ENCODE measurements at regions not wholly inside any gene's neighbourhood (a gene's known extent, or its start where the extent isn't known, plus 50 kb on each side); places are given as distances from the start of the nearest gene placed in this dataset.

GRCh38 chrX:149280011-149280410 lies 225.1 kb downstream of the IDS start:
- no peak for TF ChIP-seq CTCF (IDR thresholded peaks at IDR 0.05)
- no peak for TF ChIP-seq POLR2A (IDR thresholded peaks at IDR 0.05)
